ENCODE measurements at regions not wholly inside any gene's neighbourhood (a gene's known extent, or its start where the extent isn't known, plus 50 kb on each side); places are given as distances from the start of the nearest gene placed in this dataset.

DNA sequence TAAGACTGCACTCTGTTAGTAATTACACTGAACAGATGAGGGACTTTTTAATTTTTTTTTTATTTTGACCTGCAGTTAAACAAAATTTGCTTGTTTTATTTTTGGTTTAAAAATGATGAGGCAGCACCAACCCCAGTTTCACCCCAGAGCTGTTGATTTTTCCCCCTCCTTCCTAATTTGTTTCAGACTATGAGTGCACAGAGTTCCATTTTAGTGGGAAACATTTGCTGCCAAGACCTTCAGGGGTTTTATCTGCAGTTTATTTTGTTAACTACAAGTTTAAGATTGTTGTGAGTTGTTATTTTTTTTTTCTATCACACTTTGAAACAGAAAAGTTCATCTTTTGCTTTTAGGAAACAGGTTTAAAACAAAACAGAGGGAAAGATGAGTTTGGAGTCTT is 455.9 kb upstream of the NR2F2 start:
- TF ChIP-seq CTCF (conservative IDR thresholded peaks at IDR 0.05; ENCODE audit: low read length): no peak
- DNase-seq (ENCODE audit: low read depth): no peak
- H3K4me3 ChIP-seq (ENCODE audit: low read length): no peak overlapping the region

DNA sequence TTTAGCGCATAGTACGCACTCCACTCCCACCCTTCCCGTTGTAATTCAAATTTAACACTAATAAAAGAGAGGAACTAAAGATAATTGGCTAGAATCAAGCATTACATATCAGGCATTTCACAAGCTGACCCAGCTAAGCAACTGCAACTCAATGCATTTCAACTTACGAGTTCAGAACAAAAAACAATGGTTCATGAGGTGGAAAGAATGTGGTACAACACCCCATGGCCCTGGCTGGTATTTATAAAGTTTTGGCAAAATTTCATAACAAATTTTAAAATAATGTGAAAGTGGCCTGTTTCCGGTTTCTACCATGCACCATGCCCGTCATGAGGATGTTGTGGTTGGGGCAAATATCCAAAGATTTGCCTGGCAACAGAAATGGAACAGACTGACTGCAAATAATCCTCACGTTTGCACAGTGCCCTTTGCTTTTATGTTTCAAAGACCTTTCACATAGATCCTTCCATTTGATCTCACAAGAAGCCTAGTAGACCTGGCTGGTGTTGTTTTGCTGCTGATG is 455.3 kb upstream of the NR2F2 start:
- DNase-seq (ENCODE audit: low read depth): peak; percentile 73
- no peak overlapping the region for H3K4me3 ChIP-seq (ENCODE audit: low read length)
- no peak for TF ChIP-seq CTCF (conservative IDR thresholded peaks at IDR 0.05; ENCODE audit: low read length)

- DNase-seq (ENCODE audit: low read depth): no peak
- no peak overlapping the region for H3K4me3 ChIP-seq (ENCODE audit: low read length)
- no peak for TF ChIP-seq CTCF (conservative IDR thresholded peaks at IDR 0.05; ENCODE audit: low read length)
Measured at GRCh38 chr15:95880031-95880570, 450.4 kb upstream of the NR2F2 start.

GRCh38 chr15:95880630-95881029 is 449.9 kb upstream of the NR2F2 start:
- DNase-seq (ENCODE audit: low read depth): no peak
- no peak overlapping the region for H3K4me3 ChIP-seq (ENCODE audit: low read length)
- no peak for TF ChIP-seq CTCF (conservative IDR thresholded peaks at IDR 0.05; ENCODE audit: low read length)

DNA sequence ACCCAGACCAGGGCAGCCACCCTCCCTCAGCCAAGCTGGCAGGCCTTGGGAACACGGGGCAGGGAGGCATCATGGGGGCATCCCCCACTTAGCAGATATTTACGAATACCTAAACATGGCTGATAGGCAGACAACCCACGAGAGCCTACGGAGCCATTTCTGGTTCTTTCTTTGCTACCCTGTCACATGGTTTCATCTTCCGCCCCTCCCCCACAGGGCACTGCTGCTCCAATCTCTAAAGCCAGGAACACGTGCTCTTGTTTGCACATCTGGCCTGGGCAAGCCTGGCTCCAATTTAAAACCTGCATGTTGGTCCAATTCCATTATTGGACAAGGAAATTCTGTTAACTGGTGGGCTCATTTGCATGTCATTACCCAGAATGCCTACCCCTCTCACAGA is 447.4 kb upstream of the NR2F2 start:
- H3K4me3 ChIP-seq (ENCODE audit: low read length): no peak overlapping the region
- no peak for DNase-seq (ENCODE audit: low read depth)
- TF ChIP-seq CTCF (conservative IDR thresholded peaks at IDR 0.05; ENCODE audit: low read length): no peak

GRCh38 chr15:95884276-95884675 is 446.2 kb upstream of the NR2F2 start:
- TF ChIP-seq CTCF (conservative IDR thresholded peaks at IDR 0.05; ENCODE audit: low read length): no peak
- DNase-seq (ENCODE audit: low read depth): peak; percentile 92
- no peak overlapping the region for H3K4me3 ChIP-seq (ENCODE audit: low read length)

DNA sequence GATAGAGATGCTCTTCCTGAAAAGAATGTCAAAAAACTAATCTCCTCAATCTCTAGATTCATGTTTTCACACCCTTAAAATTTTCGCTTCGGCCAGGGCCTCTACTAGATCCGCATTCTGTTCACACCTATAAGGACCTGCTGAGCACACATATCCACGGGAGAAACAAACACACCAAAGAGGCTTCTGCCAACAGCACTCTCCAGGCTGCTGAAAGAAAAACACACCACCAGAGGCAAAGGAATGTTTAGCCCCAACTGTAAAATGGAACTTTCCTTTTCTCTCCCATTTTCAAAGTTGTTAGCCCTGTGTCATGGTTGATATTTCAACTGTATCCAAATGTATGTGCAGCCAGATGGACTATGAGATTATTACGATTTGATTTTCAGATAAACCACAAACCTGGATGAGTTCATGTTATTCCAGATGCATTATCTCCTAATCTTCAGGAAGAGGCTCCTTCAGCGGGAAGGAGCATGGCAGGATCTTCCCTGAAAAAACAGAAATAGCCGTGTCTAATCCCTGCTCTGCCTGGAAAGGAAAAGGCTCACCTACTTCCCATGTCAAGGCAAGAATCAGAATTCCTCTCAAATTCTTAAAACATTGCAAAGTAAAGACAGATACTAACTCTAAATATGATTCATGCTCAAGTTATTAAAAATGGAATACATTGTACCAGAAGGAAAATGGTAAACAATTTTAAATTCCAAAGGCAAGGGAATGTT is 442.7 kb upstream of the NR2F2 start:
- no peak overlapping the region for H3K4me3 ChIP-seq (ENCODE audit: low read length)
- no peak for TF ChIP-seq CTCF (conservative IDR thresholded peaks at IDR 0.05; ENCODE audit: low read length)
- DNase-seq (ENCODE audit: low read depth): no peak

Data from AG10803 (cell line).